Mesendoderm (in vitro differentiated cells): ENCODE measurements at regions not wholly inside any gene's neighbourhood (a gene's known extent, or its start where the extent isn't known, plus 50 kb on each side); places are given as distances from the start of the nearest gene placed in this dataset.

Experiments
- DNase-seq: peaks from one replicate; pipeline ENCODE4 v3.0.0; 2013
- H2AK5ac ChIP-seq: 2 replicates; pipeline ENCODE4 v1.6.1; 2013; ENCODE audit warnings: low read length, inconsistent platforms
- H2BK120ac ChIP-seq: 2 replicates; pipeline ENCODE4 v1.6.1; 2013; ENCODE audit warnings: low read depth, mild to moderate bottlenecking, low read length, moderate library complexity, mixed read lengths
- H2BK15ac ChIP-seq: replicated peaks from 2 replicates; pipeline ENCODE4 v1.6.1; 2013; ENCODE audit warnings: low read depth, mild to moderate bottlenecking, moderate library complexity
- H2BK5ac ChIP-seq: 2 replicates; pipeline ENCODE4 v1.6.1; 2013; ENCODE audit warnings: low read length, inconsistent platforms
- H3K18ac ChIP-seq: 2 replicates; pipeline ENCODE4 v1.6.1; 2013; ENCODE audit warnings: mild to moderate bottlenecking, low read length, mixed read lengths
- H3K23ac ChIP-seq: one replicate; pipeline ENCODE4 v1.6.1; 2013; ENCODE audit warnings: low read length
- H3K27ac ChIP-seq: 2 replicates; pipeline ENCODE4 v1.5.1; 2013; ENCODE audit warnings: low read depth, mild to moderate bottlenecking, inconsistent platforms, low read length, moderate library complexity
- H3K27me3 ChIP-seq: 2 replicates; pipeline ENCODE4 v1.6.1; 2013; ENCODE audit warnings: low read length, control low read depth, mild to moderate bottlenecking, inconsistent platforms; ENCODE audit not compliant: insufficient read depth, poor library complexity
- H3K36me3 ChIP-seq: 2 replicates; pipeline ENCODE4 v1.6.1; 2013; ENCODE audit warnings: low read length, inconsistent platforms; ENCODE audit not compliant: control insufficient read depth, insufficient read depth
- H3K4ac ChIP-seq: one replicate; pipeline ENCODE4 v1.6.1; 2013; ENCODE audit warnings: low read depth, mild to moderate bottlenecking, low read length, moderate library complexity
- H3K4me1 ChIP-seq: 2 replicates; pipeline ENCODE4 v1.6.1; 2013; ENCODE audit warnings: low read depth, low read length, inconsistent platforms; ENCODE audit not compliant: control insufficient read depth
- H3K4me2 ChIP-seq: 2 replicates; pipeline ENCODE4 v1.6.1; 2013; ENCODE audit warnings: low read length
- H3K4me3 ChIP-seq: 2 replicates; pipeline ENCODE4 v1.5.1; 2013; ENCODE audit warnings: mild to moderate bottlenecking, low read length
- H3K56ac ChIP-seq: one replicate; pipeline ENCODE4 v1.6.1; 2013; ENCODE audit warnings: low read length
- H3K79me1 ChIP-seq: 2 replicates; pipeline ENCODE4 v1.6.1; 2013; ENCODE audit warnings: low read length, inconsistent platforms
- H3K79me2 ChIP-seq: 2 replicates; pipeline ENCODE4 v1.6.1; 2013; ENCODE audit warnings: mild to moderate bottlenecking, low read length; ENCODE audit not compliant: control insufficient read depth, insufficient read depth
- H3K9ac ChIP-seq: 2 replicates; pipeline ENCODE4 v1.6.1; 2013; ENCODE audit warnings: low read length, inconsistent platforms
- H4K5ac ChIP-seq: one replicate; pipeline ENCODE4 v1.6.1; 2013; ENCODE audit warnings: low read length
- H4K8ac ChIP-seq: one replicate; pipeline ENCODE4 v1.6.1; 2013; ENCODE audit warnings: low read depth, mild to moderate bottlenecking, control low read depth, low read length, moderate library complexity
- WGBS: extraction: QIAGEN DNeasy Blood & Tissue Kit; methylation state at CpG from one replicate; pipeline ENCODE4 v1.1.7; 2013; ENCODE audit warnings: low lambda C conversion rate, missing lambda C conversion rate; ENCODE audit not compliant: insufficient coverage; ENCODE audit errors: extremely low coverage; 5-methylcytosine and 5-hydroxymethylcytosine counted together

- Histone ChIP-seq H3K4me3 (no peak overlapping the region), H3K23ac (no peak overlapping the region), H2BK120ac (no peak overlapping the region), H3K4me1 (no peaks in the 10 kb centered on the region), H2BK5ac (no peak overlapping the region), H3K56ac (no peak overlapping the region), H3K36me3 (no peaks in the 10 kb centered on the region), H3K27me3 (no peaks in the 10 kb centered on the region), H4K5ac (no peak overlapping the region), H3K18ac (no peak overlapping the region), H2AK5ac (no peak overlapping the region), H3K9ac (no peak overlapping the region), H3K79me2 (no peaks in the 10 kb centered on the region), H4K8ac (no peak overlapping the region), H3K79me1 (no peaks in the 10 kb centered on the region), H3K4me2 (no peak overlapping the region), H3K4ac (no peak overlapping the region), H2BK15ac (no peak overlapping the region), H3K27ac (no peak overlapping the region)
- no peak for DNase-seq
Observed at GRCh38 chr6:80508885-80509630, 402.6 kb downstream of the BCKDHB start.

- H4K8ac ChIP-seq, result no peak overlapping the region
- H3K56ac ChIP-seq, result no peak overlapping the region
- no peak overlapping the region for H3K4ac ChIP-seq
- no peak overlapping the region for H2BK5ac ChIP-seq
- H3K18ac ChIP-seq, result no peak overlapping the region
- H2BK15ac ChIP-seq, result no peak overlapping the region
- no peaks in the 10 kb centered on the region for H3K79me2 ChIP-seq
- H3K4me1 ChIP-seq, result no peaks in the 10 kb centered on the region
- no CpG with 5 or more reads among the region's 3 CpGs for WGBS
- H4K5ac ChIP-seq, result no peak overlapping the region
- no peak overlapping the region for H3K4me3 ChIP-seq
- no peak overlapping the region for H3K4me2 ChIP-seq
- H3K79me1 ChIP-seq, result no peaks in the 10 kb centered on the region
- H3K23ac ChIP-seq, result no peak overlapping the region
- DNase-seq, result no peak
- no peak overlapping the region for H2BK120ac ChIP-seq
- H2AK5ac ChIP-seq, result no peak overlapping the region
- no peaks in the 10 kb centered on the region for H3K27me3 ChIP-seq
- no peaks in the 10 kb centered on the region for H3K36me3 ChIP-seq
- no peak overlapping the region for H3K27ac ChIP-seq
- H3K9ac ChIP-seq, result no peak overlapping the region
Observed at GRCh38 chr6:80504882-80505281, 398.4 kb downstream of the BCKDHB start.

GRCh38 chr6:80503660-80504059 lies 397.2 kb downstream of the BCKDHB start:
- no CpG with 5 or more reads among the region's 2 CpGs for WGBS
- Histone ChIP-seq H3K23ac (no peak overlapping the region), H3K79me2 (no peaks in the 10 kb centered on the region), H2AK5ac (no peak overlapping the region), H3K4me2 (no peak overlapping the region), H3K9ac (no peak overlapping the region), H3K4me3 (no peak overlapping the region), H3K79me1 (no peaks in the 10 kb centered on the region), H3K4ac (no peak overlapping the region), H2BK15ac (no peak overlapping the region), H3K27me3 (no peaks in the 10 kb centered on the region), H3K27ac (no peak overlapping the region), H3K18ac (no peak overlapping the region), H2BK5ac (no peak overlapping the region), H4K5ac (no peak overlapping the region), H2BK120ac (no peak overlapping the region), H4K8ac (no peak overlapping the region), H3K36me3 (no peaks in the 10 kb centered on the region), H3K4me1 (no peaks in the 10 kb centered on the region), H3K56ac (no peak overlapping the region)
- no peak for DNase-seq

- Histone ChIP-seq H3K4me1 (no peaks in the 10 kb centered on the region), H3K56ac (no peak overlapping the region), H4K5ac (no peak overlapping the region), H3K27me3 (no peaks in the 10 kb centered on the region), H3K18ac (no peak overlapping the region), H3K4me2 (no peak overlapping the region), H3K79me1 (no peaks in the 10 kb centered on the region), H3K4ac (no peak overlapping the region), H3K9ac (no peak overlapping the region), H3K23ac (no peak overlapping the region), H2BK120ac (no peak overlapping the region), H3K36me3 (no peaks in the 10 kb centered on the region), H3K79me2 (no peaks in the 10 kb centered on the region), H3K27ac (no peak overlapping the region), H3K4me3 (no peak overlapping the region), H2BK15ac (no peak overlapping the region), H2BK5ac (no peak overlapping the region), H4K8ac (no peak overlapping the region), H2AK5ac (no peak overlapping the region)
- no CpG with 5 or more reads among the region's 1 CpG for WGBS
- no peak for DNase-seq
Observed at GRCh38 chr6:80502871-80503270, 396.4 kb downstream of the BCKDHB start.

GRCh38 chr6:80501636-80502035 lies 395.2 kb downstream of the BCKDHB start:
- Histone ChIP-seq H4K5ac (no peak overlapping the region), H3K79me2 (no peaks in the 10 kb centered on the region), H3K4ac (no peak overlapping the region), H3K27me3 (no peaks in the 10 kb centered on the region), H3K36me3 (no peaks in the 10 kb centered on the region), H3K4me3 (no peak overlapping the region), H2AK5ac (no peak overlapping the region), H3K4me1 (no peaks in the 10 kb centered on the region), H2BK15ac (no peak overlapping the region), H4K8ac (no peak overlapping the region), H3K4me2 (no peak overlapping the region), H2BK120ac (no peak overlapping the region), H2BK5ac (no peak overlapping the region), H3K9ac (no peak overlapping the region), H3K23ac (no peak overlapping the region), H3K79me1 (no peaks in the 10 kb centered on the region), H3K27ac (no peak overlapping the region), H3K56ac (no peak overlapping the region), H3K18ac (no peak overlapping the region)
- no peak for DNase-seq
- no CpG with 5 or more reads among the region's 4 CpGs for WGBS
